Erythroblast (primary cell): ENCODE measurements at regions not wholly inside any gene's neighbourhood (a gene's known extent, or its start where the extent isn't known, plus 50 kb on each side); places are given as distances from the start of the nearest gene placed in this dataset.

Experiments used
- DNase-seq, 2 experiments: peaks; one replicate each; lab custom pipeline; 2025; lab: John Stamatoyannopoulos, UW
- GATA1 ChIP-seq: IDR thresholded peaks from 2 replicates; pipeline ENCODE4 v1.6.1; 2011; ENCODE audit warnings: low read depth, mild to moderate bottlenecking, control low read depth, low read length, moderate library complexity
- POLR2A ChIP-seq: IDR thresholded peaks from 2 replicates; pipeline ENCODE4 v1.6.1; 2011; ENCODE audit warnings: mild to moderate bottlenecking, low read length

- no peak for DNase-seq
- no peak for TF ChIP-seq GATA1
- TF ChIP-seq POLR2A, result no peak
These were observed 170.4 kb downstream of the HINT1 start for GRCh38 chr5:130994496-130995253.

GRCh38 chr5:130992621-130993020, 172.4 kb downstream of the HINT1 start:
- DNase-seq, result no peak
- TF ChIP-seq POLR2A, result no peak
- no peak for TF ChIP-seq GATA1

DNA sequence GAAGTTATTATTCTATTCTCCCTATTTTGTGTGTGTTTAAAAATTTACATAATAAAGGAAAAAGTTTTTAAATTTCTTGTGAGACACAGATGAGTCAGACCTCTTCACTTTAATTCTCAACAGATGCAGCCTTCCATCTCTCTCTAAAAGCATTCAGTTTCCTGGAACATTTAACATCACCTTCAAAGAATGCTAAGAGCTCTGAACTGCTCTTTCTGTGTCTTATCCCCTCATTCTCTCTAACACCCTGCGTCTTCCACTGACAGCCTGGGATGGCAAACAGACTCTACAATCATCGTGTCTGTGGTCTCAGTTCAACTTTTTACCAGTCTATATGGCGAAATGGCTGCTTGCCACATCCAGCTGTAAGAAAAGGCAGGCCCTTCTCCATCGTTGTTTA, 173.0 kb downstream of the HINT1 start:
- no peak for TF ChIP-seq GATA1
- TF ChIP-seq POLR2A, result no peak
- DNase-seq, result no peak

- DNase-seq, result no peak
These were observed 179.3 kb downstream of the HINT1 start for GRCh38 chr5:130985776-130986175.

GRCh38 chr5:130981663-130982062, 183.4 kb downstream of the HINT1 start:
- no peak for DNase-seq
- TF ChIP-seq GATA1 (no peak), POLR2A (no peak)

More at GRCh38 chr5:130985776-130986175, 179.3 kb downstream of the HINT1 start:
- TF ChIP-seq GATA1 (no peak), POLR2A (no peak)

GRCh38 chr5:130978475-130978874, 186.6 kb downstream of the HINT1 start:
- DNase-seq, result no peak

DNA sequence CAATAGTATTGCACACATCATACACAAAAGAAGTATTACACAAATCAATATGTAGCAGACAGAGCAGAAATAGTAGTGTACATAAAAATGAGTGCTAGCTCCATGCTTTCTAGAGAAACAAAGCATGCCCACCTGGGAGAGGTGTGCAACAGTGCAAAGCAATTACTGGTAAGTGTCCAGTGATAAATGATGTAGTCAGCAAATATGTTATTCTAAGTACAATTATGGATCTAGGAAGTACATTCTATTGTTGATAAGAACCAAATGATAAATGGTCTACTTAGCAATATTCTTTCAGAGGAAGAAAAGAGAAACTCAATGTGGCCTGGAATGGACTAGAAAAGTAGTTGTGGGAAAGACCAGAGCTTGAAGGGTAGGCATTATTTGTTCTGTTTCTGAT, 188.6 kb downstream of the HINT1 start:
- TF ChIP-seq GATA1 (no peak), POLR2A (no peak)

More at GRCh38 chr5:130978475-130978874, 186.6 kb downstream of the HINT1 start:
- TF ChIP-seq POLR2A, result no peak

DNA sequence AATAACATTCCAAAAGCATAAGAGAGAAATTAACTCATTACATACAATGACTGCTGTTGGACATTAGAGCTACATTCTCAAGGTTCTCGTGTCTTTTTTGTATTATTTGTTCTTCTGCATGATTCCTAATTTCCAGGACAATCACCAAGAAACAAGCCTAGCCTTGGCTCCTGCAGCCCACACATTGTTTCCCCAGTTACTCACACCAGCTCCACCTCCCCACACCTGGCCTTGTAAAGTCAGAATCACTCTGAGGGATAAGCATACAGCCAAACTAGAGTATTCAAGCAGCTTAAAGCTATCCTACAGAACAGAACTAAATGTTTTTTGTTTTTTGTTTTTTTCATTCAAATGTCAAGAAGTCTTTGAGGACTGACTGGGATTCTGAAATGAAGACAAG, 189.2 kb downstream of the HINT1 start:
- TF ChIP-seq POLR2A (no peak), GATA1 (no peak)
- DNase-seq, result no peak

More for the DNA sequence above, 188.6 kb downstream of the HINT1 start:
- DNase-seq, result no peak

GRCh38 chr5:130975299-130975698, 189.8 kb downstream of the HINT1 start:
- no peak for DNase-seq
- TF ChIP-seq POLR2A (no peak), GATA1 (no peak)

DNA sequence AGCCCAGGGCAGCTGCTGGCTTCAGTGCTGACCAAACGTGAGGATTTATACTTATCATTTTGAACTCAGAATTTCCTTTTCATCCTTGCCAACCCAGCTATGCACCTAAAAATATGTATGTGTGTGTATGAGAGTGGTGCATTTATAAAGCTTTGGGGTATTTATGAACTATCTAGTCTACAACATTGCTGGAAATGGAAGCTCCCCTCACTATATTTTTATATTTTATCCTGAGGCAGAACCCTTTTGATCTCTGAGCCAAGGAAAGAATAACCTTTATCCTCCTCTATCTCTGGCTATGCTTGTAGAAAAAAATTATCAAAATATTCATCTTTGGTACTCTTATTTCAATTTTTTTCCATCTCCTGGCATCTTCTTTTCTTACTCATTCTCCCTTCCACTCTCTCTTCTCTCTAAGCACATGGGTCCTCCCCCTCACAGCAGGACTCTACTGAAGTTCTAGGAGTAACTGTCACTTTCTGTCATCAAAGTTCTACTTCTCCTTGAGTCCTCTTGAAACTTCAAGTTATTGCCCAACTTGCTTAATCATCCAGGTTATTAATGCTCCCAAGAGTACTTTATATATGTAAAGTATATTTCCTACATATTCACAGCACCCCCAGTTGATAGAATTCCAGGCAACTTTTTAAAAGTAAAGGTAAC, 190.9 kb downstream of the HINT1 start:
- no peak for DNase-seq
- no peak for TF ChIP-seq POLR2A
- no peak for TF ChIP-seq GATA1

- DNase-seq, result no peak
- TF ChIP-seq GATA1, result no peak
- TF ChIP-seq POLR2A, result no peak
These were observed 198.0 kb downstream of the HINT1 start for GRCh38 chr5:130966990-130967525.

DNA sequence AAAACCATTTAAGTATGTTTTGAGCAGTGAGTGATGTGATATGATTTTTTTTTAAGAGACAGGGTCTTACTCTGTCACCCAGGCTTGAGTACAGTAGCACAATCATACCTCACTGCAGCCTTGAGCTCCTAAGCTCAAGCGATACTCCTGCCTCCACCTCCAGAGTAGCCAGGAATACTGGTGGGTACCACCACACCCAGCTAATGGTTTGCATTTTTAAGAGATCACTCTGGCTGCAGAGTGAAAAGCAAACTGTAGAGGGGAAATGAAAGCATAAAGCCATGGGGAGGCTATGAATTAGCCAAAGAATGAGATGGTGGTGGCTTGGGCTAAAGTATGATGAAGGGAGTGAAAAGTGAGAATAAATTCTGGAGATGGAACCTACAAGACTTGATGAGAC, 199.1 kb downstream of the HINT1 start:
- TF ChIP-seq POLR2A, result no peak
- no peak for TF ChIP-seq GATA1
- DNase-seq, result no peak

DNA sequence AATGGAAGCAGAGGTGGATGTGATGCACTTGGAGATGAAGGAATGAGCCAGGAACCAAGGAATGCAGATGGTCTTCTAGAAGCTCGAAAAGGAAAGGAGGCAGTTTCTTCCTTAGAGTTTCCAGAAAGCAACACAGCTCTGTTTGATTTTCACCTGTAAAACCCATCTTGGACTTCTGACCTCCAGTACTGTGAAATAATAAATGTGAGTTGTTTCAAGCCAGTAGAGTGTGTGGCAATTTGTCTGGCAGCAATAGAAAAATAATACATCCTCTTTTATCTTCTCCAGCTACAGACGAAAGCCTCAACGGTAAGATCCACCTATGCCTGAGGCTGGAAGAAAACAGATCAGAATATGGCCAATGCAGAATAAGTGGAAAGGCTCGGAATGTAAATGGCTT, 199.7 kb downstream of the HINT1 start:
- TF ChIP-seq GATA1 (no peak), POLR2A (no peak)
- no peak for DNase-seq

- no peak for DNase-seq
These were observed 200.5 kb downstream of the HINT1 start for GRCh38 chr5:130964231-130965202.

More at GRCh38 chr5:130964231-130965202, 200.5 kb downstream of the HINT1 start:
- TF ChIP-seq GATA1 (no peak), POLR2A (no peak)
